Neural progenitor cell (in vitro differentiated cells): ENCODE measurements at regions not wholly inside any gene's neighbourhood (a gene's known extent, or its start where the extent isn't known, plus 50 kb on each side); places are given as distances from the start of the nearest gene placed in this dataset.

Experiments
- DNase-seq: peaks from one replicate; pipeline ENCODE4 v3.0.0-alpha.2; 2016; ENCODE audit warnings: low spot score
- H2AFZ ChIP-seq: fragments of 200-600 bp; sonication (generic); replicated peaks from 2 replicates; pipeline ENCODE4 v1.6.1; 2016; ENCODE audit warnings: antibody characterized with exemption
- H3F3A ChIP-seq: fragments of 200-600 bp; sonication (generic); 2 replicates; pipeline ENCODE4 v1.6.1; 2016; ENCODE audit warnings: antibody characterized with exemption, low read depth
- H3K27ac ChIP-seq: fragments of 200-600 bp; sonication (generic); 2 replicates; pipeline ENCODE4 v1.5.1; 2016; ENCODE audit warnings: mild to moderate bottlenecking
- H3K27me3 ChIP-seq: fragments of 200-600 bp; sonication (generic); 2 replicates; pipeline ENCODE4 v1.6.1; 2016; ENCODE audit warnings: mild to moderate bottlenecking, moderate library complexity
- H3K36me3 ChIP-seq: fragments of 200-600 bp; sonication (generic); 2 replicates; pipeline ENCODE4 v1.5.1; 2016
- H3K4me1 ChIP-seq: fragments of 200-600 bp; sonication (generic); 2 replicates; pipeline ENCODE4 v1.6.1; 2016; ENCODE audit warnings: mixed run types
- H3K4me2 ChIP-seq: fragments of 200-600 bp; sonication (generic); 2 replicates; pipeline ENCODE4 v1.6.1; 2016
- H3K4me3 ChIP-seq: fragments of 200-600 bp; sonication (generic); 2 replicates; pipeline ENCODE4 v1.5.1; 2016
- H3K79me2 ChIP-seq: fragments of 200-600 bp; sonication (generic); 2 replicates; pipeline ENCODE4 v1.6.1; 2016; ENCODE audit warnings: low read depth
- H3K9ac ChIP-seq: fragments of 200-600 bp; sonication (generic); 2 replicates; pipeline ENCODE4 v1.6.1; 2016
- H3K9me3 ChIP-seq: fragments of 200-600 bp; sonication (generic); 2 replicates; pipeline ENCODE4 v1.5.1; 2016; ENCODE audit warnings: low read depth
- H4K20me1 ChIP-seq: fragments of 200-600 bp; sonication (generic); 2 replicates; pipeline ENCODE4 v1.6.1; 2016; ENCODE audit warnings: low read depth
- H3K27ac Mint-ChIP-seq: 3 replicates; pipeline ENCODE4 v1.8.0; 2021; ENCODE audit warnings: mixed read lengths
- H3K27me3 Mint-ChIP-seq: 2 replicates; pipeline ENCODE4 v1.8.0; 2022; ENCODE audit warnings: low read depth, mild to moderate bottlenecking, inconsistent platforms, moderate library complexity, mixed read lengths; ENCODE audit not compliant: insufficient read depth
- H3K36me3 Mint-ChIP-seq: 3 replicates; pipeline ENCODE4 v1.8.0; 2021; ENCODE audit warnings: mixed read lengths
- H3K4me1 Mint-ChIP-seq: 3 replicates; pipeline ENCODE4 v1.8.0; 2021; ENCODE audit warnings: mixed read lengths
- H3K4me3 Mint-ChIP-seq: 3 replicates; pipeline ENCODE4 v1.8.0; 2021; ENCODE audit warnings: mild to moderate bottlenecking, moderate library complexity, mixed read lengths
- H3K9me3 Mint-ChIP-seq: 3 replicates; pipeline ENCODE4 v1.8.0; 2020; ENCODE audit warnings: mixed read lengths
- CTCF ChIP-seq: fragments of 200-600 bp; sonication (generic); IDR thresholded peaks from 2 replicates; pipeline ENCODE4 v1.5.1; 2017; ENCODE audit warnings: antibody characterized with exemption, mild to moderate bottlenecking
- EZH2 ChIP-seq: fragments of 200-600 bp; sonication (generic); IDR thresholded peaks from 2 replicates; pipeline ENCODE4 v1.6.1; 2017; ENCODE audit warnings: antibody characterized with exemption, mild to moderate bottlenecking, moderate library complexity
- EZH2phosphoT487 ChIP-seq: fragments of 200-600 bp; sonication (generic); IDR thresholded peaks from 2 replicates; pipeline ENCODE4 v1.6.1; 2017; ENCODE audit warnings: antibody characterized with exemption

- Histone ChIP-seq H3K36me3 (no peaks in the 10 kb centered on the region), H3K79me2 (no peaks in the 10 kb centered on the region), H3K9me3 (no peaks in the 10 kb centered on the region), H3K27me3 (no peaks in the 10 kb centered on the region), H3F3A (no peaks in the 10 kb centered on the region), H3K27ac (no peak overlapping the region), H3K9ac (no peak overlapping the region), H2AFZ (no peak overlapping the region), H3K4me3 (no peak overlapping the region), H3K4me1 (peaks cover 8% of the 10 kb centered on the region), H3K4me2 (no peak overlapping the region), H4K20me1 (no peaks in the 10 kb centered on the region)
- TF ChIP-seq EZH2 = no peak
- no peak for TF ChIP-seq EZH2phosphoT487
- no peak for TF ChIP-seq CTCF
- no peak for DNase-seq
- H3K9me3 Mint-ChIP-seq = no peaks in the 10 kb centered on the region
- no peak overlapping the region for H3K4me3 Mint-ChIP-seq
- H3K27me3 Mint-ChIP-seq = peaks cover 3% of the 10 kb centered on the region
- no peaks in the 10 kb centered on the region for H3K36me3 Mint-ChIP-seq
- peaks cover 29% of the 10 kb centered on the region for H3K4me1 Mint-ChIP-seq
- H3K27ac Mint-ChIP-seq = no peak overlapping the region
Measured at GRCh38 chr3:177931346-177931745, 604.9 kb upstream of the KCNMB2 start.

- Mint-ChIP-seq H3K27ac (no peak overlapping the region), H3K4me3 (no peak overlapping the region), H3K36me3 (no peaks in the 10 kb centered on the region), H3K9me3 (no peaks in the 10 kb centered on the region), H3K4me1 (peaks cover 29% of the 10 kb centered on the region), H3K27me3 (peaks cover 3% of the 10 kb centered on the region)
- Histone ChIP-seq H3K79me2 (no peaks in the 10 kb centered on the region), H3K9me3 (no peaks in the 10 kb centered on the region), H4K20me1 (no peaks in the 10 kb centered on the region), H3K9ac (no peak overlapping the region), H3K27ac (no peak overlapping the region), H3K27me3 (no peaks in the 10 kb centered on the region), H3K36me3 (no peaks in the 10 kb centered on the region), H3K4me1 (peaks cover 8% of the 10 kb centered on the region), H2AFZ (no peak overlapping the region), H3K4me3 (no peak overlapping the region), H3F3A (no peaks in the 10 kb centered on the region), H3K4me2 (no peak overlapping the region)
- TF ChIP-seq EZH2 (no peak), CTCF (no peak), EZH2phosphoT487 (no peak)
- no peak for DNase-seq
Measured at GRCh38 chr3:177932346-177932745, 603.9 kb upstream of the KCNMB2 start.

- no peaks in the 10 kb centered on the region for H3K36me3 ChIP-seq
- H4K20me1 ChIP-seq = no peaks in the 10 kb centered on the region
- no peak overlapping the region for H2AFZ ChIP-seq
- no peak for DNase-seq
- Mint-ChIP-seq H3K4me1 (peaks cover 29% of the 10 kb centered on the region), H3K36me3 (no peaks in the 10 kb centered on the region), H3K27me3 (peaks cover 3% of the 10 kb centered on the region), H3K4me3 (no peak overlapping the region), H3K27ac (no peak overlapping the region), H3K9me3 (no peaks in the 10 kb centered on the region)
- no peak overlapping the region for H3K4me2 ChIP-seq
- no peak overlapping the region for H3K4me3 ChIP-seq
- H3K9me3 ChIP-seq = no peaks in the 10 kb centered on the region
- H3F3A ChIP-seq = no peaks in the 10 kb centered on the region
- H3K27ac ChIP-seq = no peak overlapping the region
- TF ChIP-seq CTCF (no peak), EZH2phosphoT487 (no peak), EZH2 (no peak)
- H3K27me3 ChIP-seq = no peaks in the 10 kb centered on the region
- peaks cover 6% of the 10 kb centered on the region for H3K4me1 ChIP-seq
- no peaks in the 10 kb centered on the region for H3K79me2 ChIP-seq
- H3K9ac ChIP-seq = no peak overlapping the region
Measured at GRCh38 chr3:177932750-177933660, 603.2 kb upstream of the KCNMB2 start.
